ENCODE measurements at regions not wholly inside any gene's neighbourhood (a gene's known extent, or its start where the extent isn't known, plus 50 kb on each side); places are given as distances from the start of the nearest gene placed in this dataset.

- H4K91ac ChIP-seq (replicated peaks; ENCODE audit: insufficient read length, low read length), result no peak overlapping the region
- no peak overlapping the region for H2BK120ac ChIP-seq (replicated peaks; ENCODE audit: low read depth, low read length)
- no peak overlapping the region for H3K23ac ChIP-seq (ENCODE audit: insufficient read length)
- H3K79me1 ChIP-seq (ENCODE audit: low read depth, low read length), result no peaks in the 10 kb centered on the region
- DNase-seq (ENCODE audit: low read depth in 1 of 2, low spot score in 2 of 2) (no peak), FAIRE-seq (no peak)
- no peak overlapping the region for H3K56ac ChIP-seq (replicated peaks; ENCODE audit: insufficient read length, low read depth, low read length)
- peak overlapping the region; percentile 81 for H2AFZ ChIP-seq (ENCODE audit: low read length)
- H4K8ac ChIP-seq (ENCODE audit: extremely low read depth, insufficient read depth, low read length), result no peak overlapping the region
- H3K4ac ChIP-seq (replicated peaks; ENCODE audit: insufficient read length, low read depth, low read length), result no peak overlapping the region
- H3K36me3 ChIP-seq (ENCODE audit: control insufficient read depth in 2 of 4, insufficient read depth in 4 of 4, low read length in 3 of 4), result no peaks in the 10 kb centered on the region
- H3K27me3 ChIP-seq (replicated peaks in 1 of 4; ENCODE audit: control insufficient read depth in 3 of 4, extremely low read depth in 1 of 4, insufficient read depth in 3 of 4, low read length in 3 of 4), result no peaks in the 10 kb centered on the region
- no peak overlapping the region for H2BK12ac ChIP-seq (ENCODE audit: low read depth, low read length)
- no peaks in the 10 kb centered on the region for H4K20me1 ChIP-seq (replicated peaks in 1 of 2; ENCODE audit: control insufficient read depth in 1 of 2, insufficient read depth in 2 of 2, low read length in 2 of 2)
- no peak overlapping the region for H3K9ac ChIP-seq (replicated peaks in 1 of 4; ENCODE audit: extremely low read depth in 1 of 4, low read depth in 3 of 4, low read length in 3 of 4)
- no peak overlapping the region for H2BK20ac ChIP-seq (ENCODE audit: low read length)
- no peaks in the 10 kb centered on the region for H3K9me3 ChIP-seq (ENCODE audit: insufficient read depth in 2 of 2, low read depth in 1 of 2, low read length in 1 of 2)
- WGBS, 2 experiments (ENCODE audit: extremely low coverage in 1 of 2, insufficient coverage in 1 of 2, insufficient read length in 1 of 2, insufficient replicate concordance in 2 of 2, low coverage in 1 of 2, low lambda C conversion rate in 2 of 2, missing lambda C conversion rate in 1 of 2), result 90% methylated on average over 8 of the region's 8 CpGs; no CpG with 5 or more reads in 1 of the 2 experiments
- H3K27ac ChIP-seq (ENCODE audit: low read depth, low read length), result no peak overlapping the region
- H2BK5ac ChIP-seq (ENCODE audit: low read depth, low read length), result no peak overlapping the region
- POLR2A ChIA-PET (ENCODE audit: partially characterized antibody), result no interaction called here
- no peak overlapping the region for H2AK5ac ChIP-seq (ENCODE audit: low read depth, low read length)
- CTCF ChIA-PET (ENCODE audit: partially characterized antibody), result interaction anchor here (0.9 to 1.3 kb wide), 4 partner anchors 11 to 173 kb away, joined by 3 to 6 read pairs (median 4); no protein-coding TSS in a partner anchor
- H3K4me1 ChIP-seq (replicated peaks in 1 of 4; ENCODE audit: control insufficient read depth in 3 of 4, insufficient read depth in 4 of 4, low read length in 3 of 4), result no peaks in the 10 kb centered on the region
- no peaks in the 10 kb centered on the region for H3K79me2 ChIP-seq (ENCODE audit: control insufficient read depth in 1 of 2, insufficient read depth in 2 of 2, low read length in 2 of 2)
- H3K14ac ChIP-seq (ENCODE audit: insufficient read length), result no peak overlapping the region
- no peak overlapping the region for H4K5ac ChIP-seq (ENCODE audit: insufficient read length, low read depth, low read length)
- no peak overlapping the region; the same call in 1 of the 2 replicates for H3K18ac ChIP-seq (ENCODE audit: extremely low read depth, low read length)
- H3K4me2 ChIP-seq (ENCODE audit: insufficient read depth in 1 of 2, low read depth in 2 of 2, low read length in 2 of 2), result no peak overlapping the region
- no peaks in the 10 kb centered on the region; the same call in 1 of the 2 replicates for H3K23me2 ChIP-seq (ENCODE audit: low read depth, low read length)
- H3K4me3 ChIP-seq (ENCODE audit: extremely low read depth in 1 of 4, insufficient read depth in 2 of 4, low read depth in 3 of 4, low read length in 4 of 4), result no peak overlapping the region
- H2BK15ac ChIP-seq (ENCODE audit: low read length), result no peak overlapping the region
- no peak for TF ChIP-seq EZH2 (IDR thresholded peaks at IDR 0.05; ENCODE audit: low read depth, low read length, severe bottlenecking)
- no peak for TF ChIP-seq CEBPB (IDR thresholded peaks at IDR 0.05; ENCODE audit: low read depth, low read length)
- TF ChIP-seq TCF12 (IDR thresholded peaks at IDR 0.05; ENCODE audit: low read depth, low read length), result no peak
- no peak for TF ChIP-seq MAFK (IDR thresholded peaks at IDR 0.05; ENCODE audit: low read depth, low read length)
- TF ChIP-seq GABPA (IDR thresholded peaks at IDR 0.05; ENCODE audit: borderline replicate concordance, insufficient read depth, low read length), result no peak
- TF ChIP-seq CHD1 (IDR thresholded peaks at IDR 0.05; ENCODE audit: low read depth, low read length), result no peak
- TF ChIP-seq ZNF274 (IDR thresholded peaks at IDR 0.05; ENCODE audit: borderline replicate concordance, extremely low read depth, low read length), result no peak
- no peak for TF ChIP-seq CTBP2 (IDR thresholded peaks at IDR 0.05; ENCODE audit: borderline replicate concordance, insufficient read depth, insufficient read length, low read length)
- no peak for TF ChIP-seq ASH2L (IDR thresholded peaks at IDR 0.05; ENCODE audit: low read length)
- no peak for TF ChIP-seq POU5F1 (IDR thresholded peaks at IDR 0.05; ENCODE audit: low read depth, low read length)
- no peak for TF ChIP-seq MAX (IDR thresholded peaks at IDR 0.05)
- no peak for TF ChIP-seq KDM1A (IDR thresholded peaks at IDR 0.05; ENCODE audit: borderline replicate concordance, low read length)
- TF ChIP-seq BCL11A (IDR thresholded peaks at IDR 0.05; ENCODE audit: low read depth in 2 of 2, low read length in 2 of 2), result no peak
- no peak for TF ChIP-seq SIN3A (conservative IDR thresholded peaks at IDR 0.05 in 1 of 2, IDR thresholded peaks at IDR 0.05 in 1 of 2; ENCODE audit: low read depth in 1 of 2, low read length in 2 of 2)
- TF ChIP-seq SP1 (IDR thresholded peaks at IDR 0.05; ENCODE audit: low read depth, low read length), result no peak
Observed at GRCh38 chr7:145916776-145917175, 199.8 kb upstream of the CNTNAP2 start.
